ENCODE measurements at regions not wholly inside any gene's neighbourhood (a gene's known extent, or its start where the extent isn't known, plus 50 kb on each side); places are given as distances from the start of the nearest gene placed in this dataset.

DNA sequence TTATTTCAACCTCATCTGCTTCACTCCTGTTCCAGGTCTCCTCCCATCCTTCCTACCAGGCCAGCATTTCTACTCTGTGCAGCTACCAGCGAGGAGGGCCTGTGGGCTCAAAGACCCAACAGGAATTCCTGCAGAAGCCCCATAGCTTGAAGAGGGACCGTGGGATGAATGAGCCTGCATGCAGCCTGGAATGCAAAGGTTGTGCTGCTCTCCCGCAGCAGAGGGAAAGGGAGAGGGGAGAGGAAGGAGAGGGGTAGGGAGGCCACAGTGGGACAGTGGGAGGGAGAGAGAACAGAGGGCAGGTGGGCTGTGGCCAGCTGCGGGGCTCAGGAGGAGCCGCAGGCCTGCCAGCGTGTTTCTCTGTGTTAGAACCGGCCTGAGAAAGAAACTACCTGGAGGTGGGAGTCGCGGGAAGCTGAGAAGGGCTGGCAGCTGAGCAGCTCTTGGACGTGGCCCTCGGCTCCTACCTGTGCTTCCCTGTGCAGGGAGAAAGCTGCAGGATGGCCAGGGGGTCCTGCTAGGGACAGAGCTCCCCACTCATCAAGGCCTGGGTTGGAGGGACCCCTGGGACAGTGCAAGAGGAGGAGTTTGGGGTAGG, 66.1 kb upstream of the MLN start:
- TF ChIP-seq, protein P1, sequence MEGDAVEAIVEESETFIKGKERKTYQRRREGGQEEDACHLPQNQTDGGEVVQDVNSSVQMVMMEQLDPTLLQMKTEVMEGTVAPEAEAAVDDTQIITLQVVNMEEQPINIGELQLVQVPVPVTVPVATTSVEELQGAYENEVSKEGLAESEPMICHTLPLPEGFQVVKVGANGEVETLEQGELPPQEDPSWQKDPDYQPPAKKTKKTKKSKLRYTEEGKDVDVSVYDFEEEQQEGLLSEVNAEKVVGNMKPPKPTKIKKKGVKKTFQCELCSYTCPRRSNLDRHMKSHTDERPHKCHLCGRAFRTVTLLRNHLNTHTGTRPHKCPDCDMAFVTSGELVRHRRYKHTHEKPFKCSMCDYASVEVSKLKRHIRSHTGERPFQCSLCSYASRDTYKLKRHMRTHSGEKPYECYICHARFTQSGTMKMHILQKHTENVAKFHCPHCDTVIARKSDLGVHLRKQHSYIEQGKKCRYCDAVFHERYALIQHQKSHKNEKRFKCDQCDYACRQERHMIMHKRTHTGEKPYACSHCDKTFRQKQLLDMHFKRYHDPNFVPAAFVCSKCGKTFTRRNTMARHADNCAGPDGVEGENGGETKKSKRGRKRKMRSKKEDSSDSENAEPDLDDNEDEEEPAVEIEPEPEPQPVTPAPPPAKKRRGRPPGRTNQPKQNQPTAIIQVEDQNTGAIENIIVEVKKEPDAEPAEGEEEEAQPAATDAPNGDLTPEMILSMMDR (IDR thresholded peaks at IDR 0.05; ENCODE audit: low read depth, low read length), result no peak
- TF ChIP-seq POLR2A (IDR thresholded peaks at IDR 0.05; ENCODE audit: extremely low read depth, insufficient read length), result no peak
- TF ChIP-seq MYC (IDR thresholded peaks at IDR 0.05; ENCODE audit: low read depth, low read length), result no peak
- TF ChIP-seq, protein P2, sequence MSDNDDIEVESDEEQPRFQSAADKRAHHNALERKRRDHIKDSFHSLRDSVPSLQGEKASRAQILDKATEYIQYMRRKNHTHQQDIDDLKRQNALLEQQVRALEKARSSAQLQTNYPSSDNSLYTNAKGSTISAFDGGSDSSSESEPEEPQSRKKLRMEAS (IDR thresholded peaks at IDR 0.05; ENCODE audit: low read depth, low read length), result no peak

Measured in NB4 (cell line).